ENCODE measurements at regions not wholly inside any gene's neighbourhood (a gene's known extent, or its start where the extent isn't known, plus 50 kb on each side); places are given as distances from the start of the nearest gene placed in this dataset.

GRCh38 chr13:44211704-44212346 lies 161.8 kb upstream of the SERP2 start:
- H3K4me1 Mint-ChIP-seq (ENCODE audit: low read depth) = no peaks in the 10 kb centered on the region
- no peak overlapping the region for H3K27ac Mint-ChIP-seq
- no peak overlapping the region for H3K4me3 Mint-ChIP-seq
- DNase-seq = no peak
- TF ChIP-seq CTCF (IDR thresholded peaks at IDR 0.05) = no peak
- no peaks in the 10 kb centered on the region; the same call in 1 of the 2 replicates for H3K9me3 Mint-ChIP-seq
- no peaks in the 10 kb centered on the region for H3K36me3 Mint-ChIP-seq (ENCODE audit: low read depth)
- peaks cover 49% of the 10 kb centered on the region for H3K27me3 Mint-ChIP-seq (ENCODE audit: insufficient read depth)

DNA sequence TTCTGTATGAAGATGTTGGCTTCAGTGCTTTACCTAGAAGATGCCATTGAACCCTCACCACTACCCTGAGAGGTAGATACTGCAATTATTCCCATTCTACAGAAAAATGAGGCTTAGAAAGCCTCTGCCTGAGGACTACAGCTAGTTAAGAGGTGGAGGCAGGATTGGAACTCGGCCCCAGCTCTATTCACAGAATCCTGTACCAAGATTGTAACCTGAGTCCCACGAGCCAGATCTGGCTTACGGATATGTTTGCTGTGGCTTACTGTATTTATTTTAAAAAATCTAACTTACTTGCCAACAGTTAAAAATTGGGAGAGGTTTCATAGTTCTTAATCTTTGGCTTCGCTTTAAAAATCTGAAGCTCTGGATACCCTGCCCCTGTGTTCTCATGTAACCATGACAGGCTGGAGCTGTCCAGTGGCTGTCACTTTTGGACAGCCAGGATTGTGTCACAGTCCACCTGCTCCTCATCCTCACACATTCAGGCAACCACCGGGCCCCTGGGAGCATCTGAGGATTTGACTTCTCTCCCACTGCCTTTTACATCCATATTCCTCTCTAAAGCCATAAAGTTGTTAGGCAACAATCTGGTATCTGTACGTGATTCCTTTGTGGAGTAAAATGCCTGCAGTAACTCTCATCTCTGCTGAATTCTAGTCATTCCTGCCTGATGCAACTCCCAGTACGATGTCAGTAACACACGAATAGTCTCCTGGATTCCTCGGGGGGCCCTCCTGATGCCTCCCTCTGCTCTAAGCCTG lies 160.8 kb upstream of the SERP2 start:
- H3K4me3 Mint-ChIP-seq = no peak overlapping the region
- H3K36me3 Mint-ChIP-seq (ENCODE audit: low read depth) = no peaks in the 10 kb centered on the region
- no peaks in the 10 kb centered on the region; the same call in 1 of the 2 replicates for H3K9me3 Mint-ChIP-seq
- no peak for TF ChIP-seq CTCF (IDR thresholded peaks at IDR 0.05)
- no peak overlapping the region for H3K27ac Mint-ChIP-seq
- H3K4me1 Mint-ChIP-seq (ENCODE audit: low read depth) = no peaks in the 10 kb centered on the region
- DNase-seq = no peak
- peaks cover 43% of the 10 kb centered on the region for H3K27me3 Mint-ChIP-seq (ENCODE audit: insufficient read depth)

DNA sequence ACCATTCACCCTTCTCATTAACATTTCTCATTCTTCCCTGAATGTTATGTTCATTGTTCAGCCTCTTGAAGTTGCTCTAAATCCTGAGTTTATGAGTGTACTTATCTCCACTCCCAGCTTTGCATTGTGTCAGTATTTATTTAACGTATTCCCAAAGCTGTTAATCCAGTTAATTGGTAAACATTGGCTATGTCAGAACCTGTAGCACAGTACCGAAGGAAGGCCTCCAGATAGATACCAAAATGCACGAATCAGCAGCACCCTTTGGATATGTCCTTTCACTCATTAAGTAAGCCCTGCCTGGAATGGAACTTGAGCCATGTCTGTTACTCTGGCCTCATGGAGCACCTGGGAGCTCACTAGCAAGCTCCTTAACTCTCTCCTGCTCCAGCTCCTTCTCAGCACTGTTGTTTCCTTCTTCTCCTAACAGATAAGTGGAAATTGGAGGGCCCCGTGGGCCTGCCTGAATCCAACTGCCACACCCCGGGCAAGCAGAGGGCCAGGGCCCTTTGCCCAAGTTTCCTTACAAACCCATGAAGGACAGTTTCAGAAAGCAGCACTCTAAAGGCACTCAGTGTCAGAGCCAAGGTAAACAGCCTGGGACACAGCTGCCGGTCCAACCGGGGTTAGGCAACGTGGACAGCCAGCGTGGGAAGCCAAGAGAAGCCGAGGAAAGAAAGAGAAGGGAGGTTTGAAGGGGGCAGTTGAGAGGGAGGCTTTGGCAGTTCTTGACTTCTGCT lies 155.0 kb upstream of the SERP2 start:
- no peak for DNase-seq
- no peak overlapping the region for H3K4me3 Mint-ChIP-seq
- peaks cover 33% of the 10 kb centered on the region for H3K27me3 Mint-ChIP-seq (ENCODE audit: insufficient read depth)
- no peak overlapping the region for H3K27ac Mint-ChIP-seq
- H3K4me1 Mint-ChIP-seq (ENCODE audit: low read depth) = peaks cover 11% of the 10 kb centered on the region
- no peak for TF ChIP-seq CTCF (IDR thresholded peaks at IDR 0.05)
- no peaks in the 10 kb centered on the region for H3K36me3 Mint-ChIP-seq (ENCODE audit: low read depth)
- no peaks in the 10 kb centered on the region for H3K9me3 Mint-ChIP-seq

DNA sequence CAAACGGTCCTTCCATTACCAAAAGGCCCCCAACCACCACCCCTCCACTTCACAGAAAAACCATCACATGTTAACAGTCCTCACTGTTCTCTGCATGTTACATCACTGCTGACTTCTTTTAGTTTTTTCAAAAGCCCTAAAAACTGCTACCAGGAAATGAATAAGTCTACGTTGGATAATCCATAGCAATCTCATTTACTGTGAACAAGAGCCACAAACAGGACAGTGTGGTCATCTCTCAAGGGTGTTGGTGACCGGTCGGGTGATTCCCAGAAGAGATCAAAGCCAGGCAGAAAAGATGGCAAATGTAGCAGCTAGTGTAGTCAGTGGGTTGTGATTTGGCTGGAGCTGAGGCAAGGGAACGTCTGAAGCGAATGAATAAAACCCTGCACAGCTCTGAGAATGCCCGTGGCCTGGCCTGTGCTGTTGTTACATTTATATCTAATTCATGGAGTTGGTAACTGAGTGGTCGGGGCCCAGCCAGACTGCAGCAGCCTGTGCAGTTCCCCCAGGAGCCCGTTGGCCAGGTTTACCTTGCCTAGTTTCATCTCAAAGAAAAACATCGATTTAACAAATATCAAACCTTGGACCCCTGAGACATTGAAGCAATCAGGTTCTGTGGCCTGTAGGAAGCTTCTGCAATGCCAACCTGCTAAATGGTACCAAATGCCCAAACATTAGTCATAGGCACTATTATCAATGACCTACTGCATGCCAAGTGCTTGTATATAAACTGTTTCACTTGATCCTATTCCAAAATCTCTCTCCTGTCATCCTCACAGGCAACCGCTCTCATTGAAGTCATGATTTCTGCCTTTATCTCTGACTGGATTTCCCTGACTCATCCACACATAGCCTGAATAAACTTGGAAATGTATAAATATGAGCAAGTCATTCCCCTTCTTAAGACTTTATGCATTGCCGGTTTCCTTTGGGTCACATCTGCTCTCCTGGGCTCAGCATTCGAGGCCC lies 153.8 kb upstream of the SERP2 start:
- Mint-ChIP-seq H3K4me3 (no peak overlapping the region), H3K27me3 (ENCODE audit: insufficient read depth) (peaks cover 30% of the 10 kb centered on the region), H3K4me1 (ENCODE audit: low read depth) (peaks cover 11% of the 10 kb centered on the region), H3K9me3 (no peaks in the 10 kb centered on the region), H3K27ac (no peak overlapping the region), H3K36me3 (ENCODE audit: low read depth) (no peaks in the 10 kb centered on the region)
- TF ChIP-seq CTCF (IDR thresholded peaks at IDR 0.05) = no peak
- DNase-seq = peak; percentile 38

- Mint-ChIP-seq H3K4me1 (ENCODE audit: low read depth) (peaks cover 11% of the 10 kb centered on the region), H3K27ac (no peak overlapping the region), H3K4me3 (no peak overlapping the region), H3K36me3 (ENCODE audit: low read depth) (no peaks in the 10 kb centered on the region), H3K27me3 (ENCODE audit: insufficient read depth) (peaks cover 26% of the 10 kb centered on the region), H3K9me3 (no peaks in the 10 kb centered on the region)
- DNase-seq = no peak
- no peak for TF ChIP-seq CTCF (IDR thresholded peaks at IDR 0.05)
These were observed 152.7 kb upstream of the SERP2 start for GRCh38 chr13:44220948-44221347.

Data from HFFc6 (cell line).